Astrocyte (in vitro differentiated cells and primary cell): ENCODE measurements at regions not wholly inside any gene's neighbourhood (a gene's known extent, or its start where the extent isn't known, plus 50 kb on each side); places are given as distances from the start of the nearest gene placed in this dataset.

ENCODE experiments used
- DNase-seq: peaks from one replicate; pipeline ENCODE4 v3.0.0-alpha.2; 2010; ENCODE audit warnings: low read depth
- FAIRE-seq: peaks from 2 replicates; lab custom pipeline; 2011; peaks lifted over from hg19 to GRCh38; lab: Jason Lieb, UNC
- H2AFZ ChIP-seq: 2 replicates; pipeline ENCODE4 v1.6.0; 2012; ENCODE audit warnings: low read depth, low read length, inconsistent platforms
- H3K27ac ChIP-seq: 2 replicates; pipeline ENCODE4 v1.5.1; 2011; ENCODE audit warnings: low read depth, low read length, inconsistent platforms
- H3K27me3 ChIP-seq: 2 replicates; pipeline ENCODE4 v1.6.0; 2011; ENCODE audit warnings: low read length, inconsistent platforms; ENCODE audit not compliant: insufficient read depth
- H3K36me3 ChIP-seq: 2 replicates; pipeline ENCODE4 v1.5.1; 2011; ENCODE audit warnings: low read length, inconsistent platforms; ENCODE audit not compliant: insufficient read depth
- H3K4me1 ChIP-seq: 2 replicates; pipeline ENCODE4 v1.5.1; 2011; ENCODE audit warnings: low read length, inconsistent platforms; ENCODE audit not compliant: insufficient read depth
- H3K4me2 ChIP-seq: 2 replicates; pipeline ENCODE4 v1.6.0; 2012; ENCODE audit warnings: low read length, inconsistent platforms
- H3K4me3 ChIP-seq: 2 replicates; pipeline ENCODE4 v1.5.1; 2011; ENCODE audit warnings: low read depth, mild to moderate bottlenecking, low read length, inconsistent platforms; ENCODE audit not compliant: insufficient read depth
- H3K79me2 ChIP-seq: 2 replicates; pipeline ENCODE4 v1.6.0; 2012; ENCODE audit warnings: mild to moderate bottlenecking, low read length, inconsistent platforms; ENCODE audit not compliant: insufficient read depth
- H3K9ac ChIP-seq: 2 replicates; pipeline ENCODE4 v1.6.0; 2012; ENCODE audit warnings: mild to moderate bottlenecking, low read length, inconsistent platforms
- H3K9me3 ChIP-seq: 2 replicates; pipeline ENCODE4 v1.5.1; 2012; ENCODE audit warnings: low read depth, mild to moderate bottlenecking, low read length, inconsistent platforms; ENCODE audit not compliant: insufficient read depth
- H4K20me1 ChIP-seq: 2 replicates; pipeline ENCODE4 v1.6.0; 2012; ENCODE audit warnings: low read length, inconsistent platforms; ENCODE audit not compliant: insufficient read depth
- H3K27ac Mint-ChIP-seq: one replicate; pipeline ENCODE4 v1.8.0; 2021; ENCODE audit warnings: mild to moderate bottlenecking, mixed read lengths; ENCODE audit not compliant: unreplicated experiment
- H3K27me3 Mint-ChIP-seq: one replicate; pipeline ENCODE4 v1.8.0; 2021; ENCODE audit warnings: low read depth, mixed read lengths; ENCODE audit not compliant: unreplicated experiment
- H3K36me3 Mint-ChIP-seq: one replicate; pipeline ENCODE4 v1.8.0; 2021; ENCODE audit warnings: low read depth, mixed read lengths; ENCODE audit not compliant: unreplicated experiment
- H3K4me1 Mint-ChIP-seq: one replicate; pipeline ENCODE4 v1.8.0; 2021; ENCODE audit warnings: low read depth, mixed read lengths; ENCODE audit not compliant: unreplicated experiment
- H3K4me3 Mint-ChIP-seq: one replicate; pipeline ENCODE4 v1.8.0; 2021; ENCODE audit warnings: mild to moderate bottlenecking, moderate library complexity, mixed read lengths; ENCODE audit not compliant: unreplicated experiment
- H3K9me3 Mint-ChIP-seq: one replicate; pipeline ENCODE4 v1.8.0; 2021; ENCODE audit warnings: mild to moderate bottlenecking, mixed read lengths; ENCODE audit not compliant: unreplicated experiment
- CTCF ChIP-seq: IDR thresholded peaks from 2 replicates; pipeline ENCODE4 v1.5.1; 2011; ENCODE audit warnings: low read depth, mild to moderate bottlenecking, inconsistent platforms, low read length, moderate library complexity; ENCODE audit not compliant: insufficient read depth
- EZH2 ChIP-seq: IDR thresholded peaks from 2 replicates; pipeline ENCODE4 v1.6.1; 2012; ENCODE audit warnings: mild to moderate bottlenecking, low read length, inconsistent platforms; ENCODE audit not compliant: insufficient read depth

DNA sequence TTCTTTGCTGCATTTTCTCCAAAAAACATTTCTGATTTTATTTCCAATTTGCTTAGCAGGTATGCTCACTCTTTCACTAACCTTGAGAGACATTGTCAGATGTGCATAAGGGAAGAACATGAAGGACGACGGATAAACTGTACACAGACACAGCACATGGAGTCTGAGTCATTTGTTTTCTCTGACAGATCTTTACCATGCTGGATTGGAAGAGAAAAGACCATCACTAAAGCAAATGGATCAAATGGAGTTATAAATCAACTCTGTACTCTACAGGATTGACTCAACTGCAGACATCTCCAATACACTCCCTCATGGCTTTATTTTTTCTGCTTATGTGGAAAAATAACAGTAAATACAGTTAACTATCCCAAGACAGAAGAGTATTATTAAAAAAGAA lies 90.2 kb upstream of the CTSC start:
- no peaks in the 10 kb centered on the region for H3K4me1 ChIP-seq
- no peaks in the 10 kb centered on the region for H3K36me3 Mint-ChIP-seq
- H3K4me1 Mint-ChIP-seq: peaks cover 4% of the 10 kb centered on the region
- no peak for FAIRE-seq
- no peak overlapping the region for H3K4me3 ChIP-seq
- no peak for DNase-seq
- H3K9me3 ChIP-seq: no peaks in the 10 kb centered on the region
- H3K27ac ChIP-seq: no peak overlapping the region
- H3K9me3 Mint-ChIP-seq: no peaks in the 10 kb centered on the region
- H2AFZ ChIP-seq: no peak overlapping the region
- H4K20me1 ChIP-seq: no peaks in the 10 kb centered on the region
- H3K4me3 Mint-ChIP-seq: no peak overlapping the region
- H3K27me3 Mint-ChIP-seq: peaks cover 2% of the 10 kb centered on the region
- H3K9ac ChIP-seq: no peak overlapping the region
- no peak overlapping the region for H3K27ac Mint-ChIP-seq
- no peak overlapping the region for H3K4me2 ChIP-seq
- H3K27me3 ChIP-seq: no peaks in the 10 kb centered on the region
- TF ChIP-seq CTCF (no peak), EZH2 (no peak)
- no peaks in the 10 kb centered on the region for H3K79me2 ChIP-seq
- H3K36me3 ChIP-seq: no peaks in the 10 kb centered on the region

DNA sequence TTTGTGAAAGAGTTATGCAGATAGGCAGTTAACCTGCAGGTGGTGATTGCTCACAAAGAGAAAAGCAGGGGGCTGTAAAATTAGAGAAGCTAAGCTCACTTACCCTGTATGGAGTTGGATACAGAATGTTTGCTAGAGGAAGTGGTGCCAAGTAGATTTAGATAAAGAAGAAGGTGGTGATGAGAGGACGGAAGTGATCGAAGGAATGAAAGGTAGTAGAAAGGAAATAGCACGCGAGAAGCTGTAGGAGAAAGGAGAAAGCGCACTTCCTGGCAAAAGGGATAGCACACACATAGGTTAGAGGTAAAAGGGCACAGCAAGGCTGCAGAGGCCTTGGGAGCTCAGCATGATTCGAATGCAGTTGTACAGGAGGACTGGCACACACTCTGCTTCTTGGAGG lies 87.3 kb upstream of the CTSC start:
- Histone ChIP-seq H3K4me1 (no peaks in the 10 kb centered on the region), H3K79me2 (no peaks in the 10 kb centered on the region), H3K27ac (no peak overlapping the region), H2AFZ (no peak overlapping the region), H3K4me3 (no peak overlapping the region), H3K36me3 (no peaks in the 10 kb centered on the region), H3K27me3 (no peaks in the 10 kb centered on the region), H3K9me3 (no peaks in the 10 kb centered on the region), H3K9ac (no peak overlapping the region), H4K20me1 (no peaks in the 10 kb centered on the region), H3K4me2 (no peak overlapping the region)
- no peaks in the 10 kb centered on the region for H3K9me3 Mint-ChIP-seq
- H3K4me3 Mint-ChIP-seq: no peak overlapping the region
- no peak overlapping the region for H3K27ac Mint-ChIP-seq
- peaks cover 2% of the 10 kb centered on the region for H3K27me3 Mint-ChIP-seq
- TF ChIP-seq CTCF (no peak), EZH2 (no peak)
- DNase-seq: no peak
- FAIRE-seq: no peak
- H3K4me1 Mint-ChIP-seq: peaks cover 26% of the 10 kb centered on the region
- H3K36me3 Mint-ChIP-seq: no peaks in the 10 kb centered on the region

- Histone ChIP-seq H2AFZ (no peak overlapping the region), H3K36me3 (no peaks in the 10 kb centered on the region), H3K79me2 (no peaks in the 10 kb centered on the region), H3K27me3 (no peaks in the 10 kb centered on the region), H3K9me3 (no peaks in the 10 kb centered on the region), H3K27ac (no peak overlapping the region), H3K4me1 (no peaks in the 10 kb centered on the region), H3K4me2 (no peak overlapping the region), H3K4me3 (no peak overlapping the region), H3K9ac (no peak overlapping the region), H4K20me1 (no peaks in the 10 kb centered on the region)
- no peak for TF ChIP-seq EZH2
- no peak for TF ChIP-seq CTCF
- no peak overlapping the region for H3K4me3 Mint-ChIP-seq
- peaks cover 2% of the 10 kb centered on the region for H3K27me3 Mint-ChIP-seq
- no peaks in the 10 kb centered on the region for H3K9me3 Mint-ChIP-seq
- DNase-seq: peak; percentile 40
- no peaks in the 10 kb centered on the region for H3K36me3 Mint-ChIP-seq
- H3K4me1 Mint-ChIP-seq: peaks cover 25% of the 10 kb centered on the region
- FAIRE-seq: no peak
- H3K27ac Mint-ChIP-seq: peak overlapping the region; percentile 87
These were observed 84.0 kb upstream of the CTSC start for GRCh38 chr11:88421530-88421929.
